Superior temporal gyrus (tissue), 1 donor: ENCODE measurements at regions not wholly inside any gene's neighbourhood (a gene's known extent, or its start where the extent isn't known, plus 50 kb on each side); places are given as distances from the start of the nearest gene placed in this dataset.
A peak's percentile ranks its signal among the peaks of the same experiment; 100 is the strongest.

Source experiments
- DNase-seq: peaks from one replicate; pipeline ENCODE4 v3.0.0-alpha.2; 2016; ENCODE audit errors: extremely low spot score

DNA sequence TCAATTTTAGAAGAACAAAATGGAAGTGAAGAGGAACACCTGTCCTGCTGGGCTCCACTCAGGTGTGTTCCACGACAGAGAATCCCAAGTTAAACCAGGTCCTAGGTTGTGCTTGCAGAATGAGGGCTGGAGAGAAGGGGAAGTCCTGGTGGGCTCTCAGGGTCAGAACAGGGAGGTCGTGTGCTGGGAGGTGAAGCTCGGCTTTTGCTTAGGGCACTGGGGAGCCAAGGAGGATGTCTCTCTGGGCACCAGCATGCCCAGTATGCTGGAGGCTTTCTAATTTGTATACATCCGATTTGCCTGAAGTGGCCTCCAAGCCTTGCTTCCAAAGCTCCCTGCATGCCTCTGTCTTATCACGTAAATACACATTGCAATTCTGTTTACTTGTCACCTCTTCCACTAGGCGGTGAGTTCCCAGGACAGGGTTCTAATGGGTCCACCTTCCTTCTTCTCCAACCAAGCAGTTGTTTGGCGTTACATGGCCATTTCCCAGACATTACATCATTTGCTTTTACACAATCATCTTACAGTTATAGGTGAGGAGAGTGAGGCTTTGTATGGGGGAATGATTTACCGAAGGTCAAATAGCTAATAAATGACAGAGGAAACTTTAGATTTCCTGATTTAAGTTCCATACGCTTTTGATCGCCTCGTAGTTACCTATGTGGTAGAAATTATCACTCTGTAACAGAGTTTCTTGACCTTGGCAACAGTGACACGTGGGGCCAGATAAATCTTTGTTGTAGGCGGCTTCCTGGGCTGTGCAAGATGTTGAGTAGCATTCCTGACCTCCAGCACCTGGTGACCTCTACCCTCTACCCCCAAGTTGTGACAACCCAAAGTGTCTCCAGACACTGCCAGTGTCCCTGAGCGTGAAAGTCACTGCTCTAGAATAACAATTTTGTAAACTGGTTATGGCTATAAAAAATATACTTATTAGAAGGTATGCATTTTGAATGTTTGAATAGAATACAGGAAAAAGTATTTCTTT lies 901.5 kb downstream of the TBC1D22A start:
- DNase-seq = no peak

DNA sequence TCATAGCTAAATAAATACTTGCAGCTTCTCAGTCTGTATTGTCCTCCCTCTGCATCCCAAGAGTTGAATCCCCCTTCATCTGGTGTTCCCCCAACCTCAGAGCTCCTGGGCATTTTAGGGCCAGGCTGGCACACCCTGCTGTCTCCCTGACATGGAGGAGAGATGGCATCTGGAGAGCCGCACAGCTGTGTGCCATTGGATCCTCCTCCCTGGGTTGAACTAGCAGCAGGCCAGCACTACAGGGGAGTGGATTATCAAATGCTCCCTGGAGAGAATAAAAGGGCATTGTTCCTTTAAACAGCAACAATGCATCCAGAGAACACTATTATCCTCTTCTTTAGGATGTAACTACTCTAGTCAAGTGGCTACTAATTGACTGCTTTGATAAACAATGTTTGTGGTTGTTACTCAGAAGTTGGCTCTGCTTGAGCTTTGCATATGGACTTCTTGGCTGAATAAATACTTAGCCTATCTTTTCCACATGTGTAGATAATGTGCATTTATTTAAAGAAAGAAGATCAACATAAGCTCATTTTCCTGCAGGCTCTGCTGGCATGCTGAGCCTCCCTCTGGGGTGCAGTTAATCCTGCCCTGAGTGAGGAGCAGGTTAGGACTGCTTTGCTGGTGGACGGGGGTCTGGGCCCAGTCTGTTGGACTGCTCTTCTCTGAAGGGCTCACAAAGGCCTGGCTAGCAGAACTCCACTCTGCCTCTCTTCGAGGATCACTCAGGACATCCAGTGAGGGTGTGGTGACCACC lies 897.2 kb downstream of the TBC1D22A start:
- DNase-seq = no peak

DNA sequence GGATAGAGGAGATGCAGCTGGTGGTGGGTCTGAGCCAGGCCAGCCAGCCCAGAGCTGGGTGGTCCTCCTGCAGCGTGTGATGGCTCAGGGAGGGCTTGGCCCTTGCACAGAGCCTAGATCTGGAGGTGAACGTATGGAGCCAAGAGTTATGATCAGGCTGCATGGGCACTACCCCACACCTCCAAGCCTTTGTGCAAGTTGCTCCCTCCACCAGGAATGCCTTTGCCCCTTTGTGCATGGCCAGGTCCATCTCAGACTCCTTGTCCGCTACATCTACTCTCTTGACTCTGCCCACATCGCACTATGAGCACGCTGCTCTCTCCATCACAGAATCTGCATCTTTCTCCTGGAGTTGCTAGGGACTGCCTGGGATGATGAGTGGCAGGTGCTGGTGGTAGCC lies 895.7 kb downstream of the TBC1D22A start:
- DNase-seq = no peak

DNA sequence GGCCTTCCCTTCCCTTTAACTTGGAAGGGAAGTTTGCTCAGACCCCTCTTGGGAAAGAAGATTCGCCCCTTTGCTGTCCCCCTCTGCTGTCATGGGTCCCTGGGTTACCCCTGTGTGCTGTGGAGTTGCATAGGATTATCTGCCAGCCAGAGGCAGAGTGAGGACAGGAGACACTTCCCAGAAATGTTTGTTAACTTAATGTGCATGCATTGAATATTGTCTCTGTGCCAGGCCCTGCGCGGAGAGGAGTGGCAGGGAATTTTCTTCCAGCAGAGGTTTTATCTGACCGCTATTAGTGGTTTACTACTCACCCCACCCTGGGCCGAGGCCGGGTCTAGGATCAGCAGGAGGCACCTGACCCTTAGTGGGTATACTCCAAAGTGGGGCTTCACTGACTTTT lies 894.8 kb downstream of the TBC1D22A start:
- no peak for DNase-seq

DNA sequence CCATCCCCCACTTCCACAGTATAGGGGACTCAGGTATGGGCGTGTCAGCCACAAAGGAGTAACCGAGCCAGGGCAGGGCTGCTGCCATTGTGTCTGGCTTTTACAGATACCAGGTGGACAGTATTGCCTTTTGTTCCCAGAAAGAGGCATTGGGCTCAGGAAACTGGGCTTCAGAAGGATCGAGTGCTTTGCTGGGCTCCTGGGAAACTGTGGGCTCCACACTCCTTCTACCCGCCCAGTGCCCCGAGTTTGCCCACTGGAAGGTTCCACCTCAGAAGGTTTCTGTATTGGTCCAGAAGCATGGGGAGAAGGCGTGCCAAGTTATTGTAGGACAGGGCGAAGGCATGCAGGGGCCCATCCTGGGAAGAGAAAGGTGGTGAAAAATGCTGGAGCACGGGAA lies 894.4 kb downstream of the TBC1D22A start:
- DNase-seq = no peak

DNA sequence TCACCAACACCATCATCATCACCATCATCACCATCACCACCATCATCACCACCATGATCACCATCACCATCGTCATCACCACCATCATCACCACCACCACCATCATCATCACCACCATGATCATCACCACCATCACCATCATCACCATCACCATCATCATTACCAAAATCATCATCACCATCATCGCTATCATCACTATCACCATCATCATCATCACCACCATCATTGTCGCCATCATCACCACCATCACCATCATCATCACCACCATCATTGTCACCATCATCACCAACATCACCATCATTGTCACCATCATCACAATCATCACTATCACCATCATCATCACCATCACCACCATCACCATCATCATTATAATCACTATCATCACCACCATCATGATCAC lies 893.5 kb downstream of the TBC1D22A start:
- DNase-seq = no peak

DNA sequence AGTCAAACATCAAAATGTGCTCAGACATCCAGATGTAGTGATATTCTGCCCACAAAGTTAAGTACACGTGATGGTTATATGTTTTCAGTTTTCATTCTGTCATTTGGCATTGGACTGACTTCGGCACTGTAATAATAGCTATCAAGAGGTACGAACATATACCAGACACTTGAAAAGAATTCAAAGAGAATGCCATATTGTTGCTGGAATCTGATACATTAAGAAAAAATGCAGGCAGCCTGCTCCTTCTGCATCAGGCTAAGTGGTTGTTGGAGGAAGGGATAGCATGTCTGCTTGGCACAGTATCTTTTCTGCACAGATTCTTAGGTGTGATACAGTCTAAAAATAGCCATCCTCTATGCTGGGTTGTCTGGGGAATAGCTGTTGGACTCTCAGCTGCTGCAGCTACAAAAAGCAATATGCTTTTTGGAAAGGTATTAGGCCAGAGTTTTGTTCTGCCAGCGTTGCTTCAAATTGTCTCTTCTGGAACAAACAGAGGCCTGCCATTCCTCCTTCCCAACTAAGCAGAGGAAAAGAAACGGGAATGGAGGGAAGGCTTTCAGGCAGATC lies 892.6 kb downstream of the TBC1D22A start:
- DNase-seq = peak; percentile 63

DNA sequence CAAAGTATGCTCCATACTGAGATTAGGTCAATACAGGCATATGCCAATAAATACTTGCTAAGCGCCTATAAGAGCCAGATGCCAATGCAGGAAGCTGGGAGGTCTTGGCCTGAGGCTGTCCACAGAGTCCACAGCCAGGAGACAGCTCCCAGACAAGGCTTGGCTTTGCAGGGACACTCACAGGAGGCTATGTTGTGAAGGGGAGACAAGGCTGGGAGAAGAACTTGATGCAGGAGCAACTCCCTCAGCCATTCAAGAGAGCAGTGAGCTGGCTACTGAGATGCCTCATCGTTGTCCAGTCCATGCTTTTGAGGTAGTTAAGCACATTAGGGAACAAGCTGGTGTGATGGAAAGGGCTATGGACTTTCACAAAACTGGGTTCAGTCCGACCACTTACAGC lies 891.5 kb downstream of the TBC1D22A start:
- DNase-seq = no peak

DNA sequence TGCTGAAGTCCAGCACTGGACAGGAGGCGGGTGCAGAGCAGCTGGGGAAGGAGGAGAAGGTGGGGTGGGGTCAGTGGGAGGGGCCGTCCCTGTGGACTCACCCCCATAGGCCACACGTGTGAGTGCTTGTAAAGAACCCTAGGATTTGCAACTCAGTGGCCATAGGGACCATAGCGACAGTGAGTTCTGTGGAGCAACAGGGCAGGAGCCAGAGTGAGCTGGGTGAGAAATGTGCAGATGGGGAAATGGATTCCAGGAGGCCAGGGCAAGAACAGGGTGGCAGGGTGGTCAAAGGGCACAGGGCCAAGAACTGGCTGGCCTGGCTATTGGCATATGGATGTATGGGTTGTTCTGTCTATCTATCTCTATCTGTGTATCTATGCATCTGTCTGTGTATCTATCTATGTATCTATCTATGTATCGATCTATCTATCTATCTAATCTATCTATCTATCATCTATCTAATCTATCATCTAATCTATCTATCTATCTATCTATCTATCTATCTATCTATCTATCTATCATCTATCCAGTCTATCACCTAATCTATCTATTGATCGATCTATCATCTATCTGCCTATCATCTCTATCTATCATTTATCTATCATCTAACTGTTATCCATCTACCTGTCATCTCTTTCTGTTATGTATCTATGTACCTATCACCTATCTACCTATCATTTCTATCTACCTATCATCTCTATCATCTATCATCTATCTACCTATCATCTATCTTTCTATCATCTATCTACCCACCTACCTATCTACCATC lies 889.0 kb downstream of the TBC1D22A start:
- no peak for DNase-seq

DNA sequence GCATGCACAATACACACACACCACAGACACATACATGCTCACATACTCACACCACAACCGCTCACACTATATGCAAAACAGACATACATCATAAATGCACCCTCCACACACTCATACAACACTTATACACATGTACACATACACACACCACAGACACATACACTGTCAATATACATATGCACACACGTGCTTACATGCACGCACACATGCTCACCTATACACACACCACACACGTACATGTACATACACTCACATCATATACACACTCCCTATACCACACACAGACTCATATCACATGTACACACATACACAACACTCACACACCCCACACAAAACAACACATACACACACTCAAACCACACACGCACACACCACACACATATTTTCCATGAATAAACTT lies 885.3 kb downstream of the TBC1D22A start:
- no peak for DNase-seq

DNA sequence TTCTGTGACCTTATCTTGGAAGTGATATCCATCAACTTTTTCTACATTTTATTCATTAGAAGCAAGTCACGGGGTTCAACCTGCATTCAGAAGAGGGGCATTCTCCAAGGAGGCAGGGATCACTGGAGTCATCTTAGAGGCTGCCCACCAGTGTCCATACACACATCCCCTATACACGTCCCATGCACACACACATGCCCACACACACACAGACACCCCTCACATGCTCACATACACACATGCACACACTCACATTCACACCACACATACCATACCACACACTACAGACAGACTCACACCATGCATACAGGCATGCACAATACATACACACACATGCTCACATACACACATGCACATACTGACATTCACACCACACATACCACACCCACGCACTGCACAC lies 884.7 kb downstream of the TBC1D22A start:
- no peak for DNase-seq

DNA sequence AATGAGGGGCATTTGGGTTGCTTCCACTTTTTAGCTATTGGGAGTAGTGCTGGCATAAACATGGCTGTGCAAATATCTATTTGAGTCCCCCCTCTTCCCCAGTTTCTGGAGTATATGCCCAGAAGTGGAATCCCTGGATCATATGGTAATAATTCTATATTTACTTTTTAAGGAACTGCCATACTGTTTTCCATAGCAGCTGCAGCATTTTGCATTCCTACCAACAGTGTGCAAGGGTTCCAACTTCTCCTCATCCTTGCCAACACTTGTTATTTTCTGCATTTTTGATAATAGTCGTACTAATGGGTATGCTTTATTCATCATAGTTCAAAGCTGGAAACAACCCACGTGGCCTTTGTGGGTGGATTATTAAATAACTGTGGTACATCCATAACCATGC lies 883.5 kb downstream of the TBC1D22A start:
- no peak for DNase-seq

DNA sequence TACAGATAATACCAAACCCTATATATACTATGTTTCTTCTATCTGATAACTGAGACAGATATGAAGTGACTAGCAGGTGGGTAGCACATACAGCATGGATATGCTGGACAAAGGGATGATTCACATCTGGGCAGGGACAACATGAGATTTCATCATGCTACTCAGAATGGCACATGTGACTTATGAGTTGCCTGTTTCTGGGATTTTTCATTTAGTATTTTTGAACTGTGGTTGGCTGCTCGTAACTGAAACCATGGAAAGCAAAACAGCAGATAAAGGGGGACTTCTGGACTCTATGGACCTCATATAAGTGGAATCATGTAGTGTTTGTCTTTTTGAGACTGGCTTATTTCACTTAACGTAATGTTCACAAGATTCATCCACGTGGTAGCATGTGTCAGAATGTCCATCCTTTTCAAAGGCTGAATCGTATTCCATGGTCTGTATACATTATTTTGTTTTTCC lies 883.0 kb downstream of the TBC1D22A start:
- DNase-seq = no peak

DNA sequence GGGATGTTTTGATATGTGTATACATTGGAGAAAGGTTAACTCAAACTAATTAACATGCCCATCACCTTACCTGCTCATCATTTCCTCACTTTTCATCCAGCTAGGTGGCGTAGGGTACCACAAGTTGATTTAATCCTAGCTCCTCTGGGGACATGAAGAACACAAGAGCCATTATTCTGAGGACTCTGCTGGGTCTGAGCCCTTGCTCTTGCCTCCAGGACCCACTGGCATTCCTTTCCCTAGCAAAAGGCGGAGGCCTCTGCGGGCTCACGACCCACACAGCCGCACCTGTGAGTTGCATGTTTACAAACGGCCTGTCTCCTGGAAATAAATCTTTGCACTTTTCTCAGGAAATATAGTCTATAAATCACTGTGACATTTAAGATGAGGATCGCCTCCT lies 871.9 kb downstream of the TBC1D22A start:
- no peak for DNase-seq

DNA sequence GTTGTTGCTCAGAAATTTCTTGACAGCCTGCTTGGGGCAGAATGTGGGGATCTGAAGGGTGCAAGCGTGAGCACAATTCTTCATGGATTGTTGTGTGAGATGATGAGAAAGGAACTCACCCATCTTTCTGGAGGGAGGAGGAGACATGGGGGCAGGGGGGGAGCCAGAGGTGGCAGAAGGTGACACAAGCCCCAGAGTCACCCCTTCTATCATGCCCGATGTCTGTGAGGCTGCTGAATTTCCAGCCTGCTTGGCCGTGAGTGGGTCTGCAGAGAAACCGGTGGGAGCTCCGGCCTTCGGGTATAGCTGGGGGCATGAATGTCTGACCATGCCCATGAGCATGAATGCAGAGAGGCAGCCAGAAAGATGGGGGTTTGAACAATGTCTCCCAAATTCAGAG lies 870.7 kb downstream of the TBC1D22A start:
- DNase-seq = no peak

DNA sequence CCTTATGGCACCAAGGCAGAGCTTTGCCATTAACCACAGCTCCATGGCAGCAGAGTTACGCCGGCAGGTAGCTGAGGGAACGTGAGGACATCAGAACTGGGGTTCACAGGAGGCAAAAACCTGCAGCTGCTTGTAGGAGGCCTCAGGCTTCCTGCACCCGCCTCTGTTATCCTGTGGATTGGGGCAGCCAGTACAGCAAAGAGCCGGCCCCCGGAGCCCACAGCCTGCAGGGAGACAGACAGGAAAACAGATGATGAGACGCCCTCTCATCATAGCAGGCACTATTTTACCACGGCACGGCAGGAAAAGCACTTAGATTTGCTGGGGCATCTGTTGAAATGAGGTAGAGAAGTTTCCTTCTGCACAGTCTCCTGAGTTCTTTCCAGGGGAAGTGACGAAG lies 870.3 kb downstream of the TBC1D22A start:
- peak; percentile 13 for DNase-seq

DNA sequence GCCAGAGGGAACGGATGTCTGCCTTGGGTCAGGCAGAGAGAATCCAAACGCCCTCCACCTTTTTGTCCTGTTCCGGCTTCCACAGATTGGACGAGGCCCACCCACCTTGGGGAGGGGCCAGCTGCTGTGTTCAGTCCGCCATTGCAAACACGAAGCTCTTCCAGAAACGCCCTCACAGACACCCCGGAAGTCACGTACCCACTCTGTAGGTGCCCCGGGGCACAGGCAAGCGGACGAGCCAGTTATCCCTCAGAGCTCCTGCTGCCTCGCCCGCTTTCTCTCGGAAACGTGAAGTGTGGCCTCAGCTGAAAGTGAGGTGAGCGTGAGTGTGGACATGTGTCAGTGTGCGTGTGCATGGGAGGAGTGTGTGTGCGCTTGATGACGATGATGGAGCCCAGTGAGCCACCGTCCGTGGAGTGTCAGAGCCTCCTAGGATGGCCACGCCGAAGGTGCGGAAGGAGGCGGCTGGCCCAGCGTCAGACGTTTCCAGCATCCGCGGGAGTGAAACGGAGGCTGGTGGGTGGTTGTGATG lies 869.2 kb downstream of the TBC1D22A start:
- DNase-seq = peak; percentile 30

DNA sequence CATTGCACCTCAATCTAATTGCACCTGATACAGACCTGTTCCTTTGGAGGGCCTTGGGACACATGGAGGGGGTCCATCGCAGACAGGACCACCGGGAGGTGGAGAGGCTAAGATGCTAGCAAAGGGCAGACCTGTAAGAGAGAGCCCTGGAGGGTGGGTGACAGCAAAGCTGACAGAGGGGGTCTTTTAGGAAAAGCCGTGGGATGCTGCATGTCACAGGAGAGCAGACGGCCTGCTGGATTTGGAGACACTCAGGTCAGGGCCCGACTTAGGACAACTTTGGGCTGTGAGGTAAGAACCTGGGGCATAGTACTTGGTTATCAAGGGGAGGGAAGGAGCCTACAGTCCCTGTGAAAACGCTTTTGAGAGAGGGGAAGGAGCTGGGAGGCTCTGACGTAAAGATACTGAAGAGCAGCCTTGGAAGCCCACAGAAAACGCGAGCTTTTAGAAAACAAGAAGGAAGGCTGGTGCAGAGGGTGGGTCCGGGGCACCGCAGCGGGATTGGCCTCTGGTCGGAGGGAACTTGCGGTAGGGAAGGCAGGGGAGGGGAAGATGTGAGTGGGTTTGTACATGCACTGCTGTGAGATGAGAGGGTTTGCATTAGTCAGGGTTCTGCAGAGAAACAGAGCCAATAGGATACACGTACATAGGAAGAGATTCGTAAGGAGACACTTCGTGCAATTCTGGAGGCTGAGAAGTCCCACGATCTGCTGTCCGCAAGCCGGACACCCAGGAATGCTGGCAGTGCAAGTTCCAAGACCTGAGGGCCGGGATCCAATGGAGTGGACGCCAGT lies 868.5 kb downstream of the TBC1D22A start:
- peak; percentile 16 for DNase-seq

DNA sequence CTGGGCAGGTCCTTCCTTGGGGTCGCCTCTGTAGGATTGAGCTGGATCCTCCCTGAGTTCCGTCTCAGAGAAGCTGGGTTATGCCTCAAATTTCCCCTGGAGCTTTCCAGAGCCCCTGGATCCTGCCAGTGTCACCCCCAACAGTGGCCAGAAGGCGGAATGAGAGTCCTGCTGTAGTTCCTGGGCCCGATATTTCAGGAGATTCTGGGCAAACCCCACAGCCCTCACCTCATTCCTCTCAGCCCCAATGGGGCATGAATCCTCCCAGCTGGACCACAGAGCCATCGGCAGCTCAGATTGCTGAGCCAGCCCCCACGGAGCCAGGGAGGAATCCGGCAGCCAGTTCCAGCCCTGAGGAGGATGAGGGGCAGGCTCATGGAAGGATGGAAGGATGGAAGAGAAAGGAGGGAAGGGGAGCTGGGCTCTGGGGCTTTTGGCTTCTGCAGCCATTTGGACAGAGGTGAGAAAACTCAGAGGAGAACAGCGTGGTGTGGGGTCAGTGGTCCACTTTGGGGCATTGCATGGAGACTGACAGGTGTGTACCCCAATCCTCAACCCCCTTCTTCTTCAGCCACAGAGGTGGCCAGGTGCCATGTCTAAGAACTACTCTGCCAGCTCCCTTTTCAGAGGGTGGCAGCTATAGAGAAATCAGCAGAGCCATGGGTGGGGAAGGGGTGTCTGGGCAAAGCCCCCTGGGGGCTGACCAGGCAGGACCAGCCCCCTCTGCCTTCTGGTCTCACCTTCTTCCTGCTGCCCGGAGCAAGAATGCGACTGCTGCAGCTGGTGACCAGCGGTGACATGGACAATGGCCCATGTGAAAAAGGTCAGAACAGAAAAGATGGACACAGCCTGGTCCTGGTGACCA lies 867.6 kb downstream of the TBC1D22A start:
- DNase-seq = no peak

DNA sequence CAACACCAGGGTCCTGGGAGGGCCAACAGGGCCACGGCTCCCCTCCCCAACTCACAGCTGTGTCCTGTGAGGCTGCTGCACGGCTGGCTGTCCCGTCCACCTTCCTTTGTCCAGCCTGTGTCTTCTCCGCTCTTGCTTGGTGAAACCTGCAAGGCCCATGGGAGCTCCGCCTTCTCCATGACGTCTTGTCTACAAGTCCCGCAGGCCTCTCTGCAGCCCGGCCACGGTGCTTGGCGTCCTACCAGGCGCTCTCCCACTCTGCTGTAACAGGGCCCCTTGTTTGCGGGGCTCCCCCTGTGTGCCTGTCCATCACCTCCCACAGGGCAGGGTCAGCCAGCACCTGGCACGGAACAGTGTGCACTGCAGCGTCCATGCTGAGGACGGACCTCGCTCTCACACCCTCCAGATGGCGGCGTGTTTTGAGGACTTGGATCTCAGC lies 866.8 kb downstream of the TBC1D22A start:
- DNase-seq = no peak
